SK-N-SH (cell line): ENCODE measurements at regions not wholly inside any gene's neighbourhood (a gene's known extent, or its start where the extent isn't known, plus 50 kb on each side); places are given as distances from the start of the nearest gene placed in this dataset.
"Not testable (repeated sequence)": the region's sequence is repeated elsewhere in the genome, so short reads cannot be mapped to it uniquely, and the experiment has no call there.

Source experiments
- CTCF ChIA-PET: fragments of 300-600, 350-600 bp; formaldehyde crosslinking; extraction: SDS; loops from one replicate; lab custom pipeline; 2021; lab: Yijun Ruan, JAX
- POLR2A ChIA-PET: fragments of 350-600 bp; sonication (Branson Sonifier 250); formaldehyde crosslinking; extraction: SDS; loops from one replicate; lab custom pipeline; 2020; ENCODE audit warnings: antibody characterized with exemption, inconsistent platforms; lab: Yijun Ruan, JAX
- DNase-seq: peaks from one replicate; pipeline ENCODE4 v3.0.0; 2012
- H2AFZ ChIP-seq: fragments of 200-600 bp; sonication (generic); 2 replicates; pipeline ENCODE4 v1.8.1; 2016; ENCODE audit warnings: antibody characterized with exemption, mild to moderate bottlenecking, low read depth
- H3F3A ChIP-seq: fragments of 200-600 bp; sonication (generic); replicated peaks from 2 replicates; pipeline ENCODE3; 2016; ENCODE audit warnings: antibody characterized with exemption, mild to moderate bottlenecking; ENCODE audit not compliant: insufficient read depth
- H3K27ac ChIP-seq, 2 experiments: fragments of 200-500 bp in 1 of 2; fragments of 200-600 bp in 1 of 2; sonication (Bioruptor generic) in 1 of 2; sonication (generic), shearing (Covaris generic) in 1 of 2; 2 replicates each; pipeline versions ENCODE4 v1.5.1 to v1.6.1; 2014 to 2016; ENCODE audit warnings: low read depth in 2 of 2, inconsistent platforms in 1 of 2, low read length in 1 of 2, mild to moderate bottlenecking in 1 of 2, mixed read lengths in 1 of 2
- H3K27me3 ChIP-seq: fragments of 200-600 bp; sonication (generic), shearing (Covaris generic); 2 replicates; pipeline ENCODE4 v1.6.1; 2016; ENCODE audit warnings: mixed run types; ENCODE audit not compliant: insufficient read depth
- H3K36me3 ChIP-seq, 2 experiments: fragments of 200-500 bp in 1 of 2; fragments of 200-600 bp in 1 of 2; sonication (Bioruptor generic) in 1 of 2; sonication (generic) in 1 of 2; replicated peaks in 1 of 2; 2 replicates each; pipeline versions ENCODE3 to v1.5.1; 2014 to 2016; ENCODE audit warnings: low read length in 1 of 2, mild to moderate bottlenecking in 1 of 2; ENCODE audit not compliant: insufficient read depth in 2 of 2, control insufficient read depth in 1 of 2
- H3K4me1 ChIP-seq, 2 experiments: fragments of 200-500 bp in 1 of 2; fragments of 200-600 bp in 1 of 2; sonication (Bioruptor generic) in 1 of 2; sonication (generic), shearing (Covaris generic) in 1 of 2; 2 replicates each; pipeline versions ENCODE4 v1.5.1 to v1.6.1; 2014 to 2016; ENCODE audit warnings: low read depth in 1 of 2, low read length in 1 of 2, mixed run types in 1 of 2; ENCODE audit not compliant: insufficient read depth in 2 of 2, control insufficient read depth in 1 of 2
- H3K4me2 ChIP-seq: fragments of 200-600 bp; sonication (generic), shearing (Covaris generic); 2 replicates; pipeline ENCODE4 v1.6.1; 2017; ENCODE audit warnings: mixed run types
- H3K4me3 ChIP-seq, 2 experiments: fragments of 200-500 bp in 1 of 2; fragments of 200-600 bp in 1 of 2; sonication (Bioruptor generic) in 1 of 2; sonication (generic), shearing (Covaris generic) in 1 of 2; 2 replicates each; pipeline versions ENCODE4 v1.5.1 to v1.8.1; 2014 to 2016; ENCODE audit warnings: low read depth in 2 of 2, inconsistent platforms in 1 of 2, low read length in 1 of 2, mild to moderate bottlenecking in 1 of 2, mixed read lengths in 1 of 2, moderate library complexity in 1 of 2
- H3K79me2 ChIP-seq: fragments of 200-600 bp; sonication (generic); 2 replicates; pipeline ENCODE4 v1.8.1; 2017; ENCODE audit warnings: mild to moderate bottlenecking; ENCODE audit not compliant: insufficient read depth
- H3K9ac ChIP-seq: fragments of 200-600 bp; sonication (generic); 2 replicates; pipeline ENCODE4 v1.6.1; 2017; ENCODE audit warnings: mixed run types
- H3K9me2 ChIP-seq: fragments of 200-600 bp; sonication (generic); 2 replicates; pipeline ENCODE4 v1.6.1; 2017; ENCODE audit warnings: mixed run types
- H3K9me3 ChIP-seq: fragments of 200-600 bp; sonication (generic); 2 replicates; pipeline ENCODE4 v1.6.1; 2017; ENCODE audit warnings: mixed run types, mild to moderate bottlenecking, moderate library complexity
- H4K20me1 ChIP-seq: fragments of 200-600 bp; sonication (generic); 2 replicates; pipeline ENCODE4 v1.6.1; 2017; ENCODE audit warnings: mild to moderate bottlenecking, mixed run types; ENCODE audit not compliant: insufficient read depth
- CHD2 ChIP-seq: fragments of 150-350 bp; IDR thresholded peaks from 2 replicates; pipeline ENCODE4 v1.6.1; 2018; ENCODE audit warnings: low read length; ENCODE audit not compliant: partially characterized antibody
- FOXJ3 ChIP-seq: sonication (generic); formaldehyde crosslinking; IDR thresholded peaks from 2 replicates; pipeline ENCODE4 v1.5.1; 2020; ENCODE audit warnings: mild to moderate bottlenecking, missing genetic modification reagents
- IRF3 ChIP-seq: fragments of 150-350 bp; IDR thresholded peaks from 2 replicates; pipeline ENCODE4 v1.6.1; 2016; ENCODE audit warnings: mild to moderate bottlenecking, low read depth, low read length
- JUND ChIP-seq: IDR thresholded peaks from 2 replicates; pipeline ENCODE4 v1.4.0; 2012
- NFIC ChIP-seq: IDR thresholded peaks from 2 replicates; pipeline ENCODE4 v1.4.0; 2012; ENCODE audit warnings: borderline replicate concordance
- NRF1 ChIP-seq: IDR thresholded peaks from 2 replicates; pipeline ENCODE4 v1.6.1; 2012; ENCODE audit warnings: low read depth, mild to moderate bottlenecking, low read length
- POLR2AphosphoS5 ChIP-seq: IDR thresholded peaks from 2 replicates; pipeline ENCODE4 v1.6.1; 2012; ENCODE audit warnings: low read depth, low read length
- SIN3A ChIP-seq: IDR thresholded peaks from 2 replicates; pipeline ENCODE4 v1.6.1; 2012; ENCODE audit warnings: low read depth, mild to moderate bottlenecking, low read length, moderate library complexity, borderline replicate concordance
- TAF1 ChIP-seq: IDR thresholded peaks from 2 replicates; pipeline ENCODE4 v1.6.1; 2012; ENCODE audit warnings: low read depth, mild to moderate bottlenecking, low read length, moderate library complexity, borderline replicate concordance
- TCF12 ChIP-seq: IDR thresholded peaks from 2 replicates; pipeline ENCODE4 v1.4.0; 2012
- TEAD4 ChIP-seq: IDR thresholded peaks from 2 replicates; pipeline ENCODE4 v1.4.0; 2012; ENCODE audit warnings: mild to moderate bottlenecking, borderline replicate concordance; ENCODE audit not compliant: insufficient read depth
- USF1 ChIP-seq: IDR thresholded peaks from 2 replicates; pipeline ENCODE4 v1.4.0; 2012; ENCODE audit warnings: low read depth, borderline replicate concordance
- WGBS: methylation state at CpG from one replicate; pipeline ENCODE4 v1.1.6; 2017; ENCODE audit warnings: low lambda C conversion rate; 5-methylcytosine and 5-hydroxymethylcytosine counted together
- TF ChIP-seq, protein P1 (sequence below): fragments of 150-350 bp; IDR thresholded peaks from 2 replicates; pipeline ENCODE4 v1.6.1; 2017; ENCODE audit warnings: antibody characterized with exemption, low read length, low read depth, borderline replicate concordance
- TF ChIP-seq, protein P2 (sequence below): IDR thresholded peaks from 2 replicates; pipeline ENCODE4 v1.4.0; 2012; ENCODE audit warnings: low read depth, borderline replicate concordance

GRCh38 chr16:16983582-16983981 lies 487.2 kb downstream of the XYLT1 start:
- Histone ChIP-seq H3K27me3 (no peaks in the 10 kb centered on the region), H4K20me1 (no peaks in the 10 kb centered on the region), H3K4me1 (no peaks in the 10 kb centered on the region), H3K27ac (no peak overlapping the region), H3F3A (no peaks in the 10 kb centered on the region), H3K4me2 (no peak overlapping the region), H2AFZ (no peak overlapping the region), H3K9ac (no peak overlapping the region), H3K4me3 (no peak overlapping the region), H3K79me2 (no peaks in the 10 kb centered on the region), H3K36me3 (no peaks in the 10 kb centered on the region), H3K9me2 (no peaks in the 10 kb centered on the region), H3K9me3 (no peaks in the 10 kb centered on the region)
- TF ChIP-seq JUND (no peak), NRF1 (no peak), TCF12 (no peak), SIN3A (no peak), TEAD4 (no peak), FOXJ3 (CRISPR knock-in tag) (no peak), TAF1 (no peak), USF1 (no peak), NFIC (no peak), IRF3 (no peak), CHD2 (no peak), POLR2AphosphoS5 (no peak)
- TF ChIP-seq, protein P1, sequence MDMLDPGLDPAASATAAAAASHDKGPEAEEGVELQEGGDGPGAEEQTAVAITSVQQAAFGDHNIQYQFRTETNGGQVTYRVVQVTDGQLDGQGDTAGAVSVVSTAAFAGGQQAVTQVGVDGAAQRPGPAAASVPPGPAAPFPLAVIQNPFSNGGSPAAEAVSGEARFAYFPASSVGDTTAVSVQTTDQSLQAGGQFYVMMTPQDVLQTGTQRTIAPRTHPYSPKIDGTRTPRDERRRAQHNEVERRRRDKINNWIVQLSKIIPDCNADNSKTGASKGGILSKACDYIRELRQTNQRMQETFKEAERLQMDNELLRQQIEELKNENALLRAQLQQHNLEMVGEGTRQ, result no peak
- TF ChIP-seq, protein P2, sequence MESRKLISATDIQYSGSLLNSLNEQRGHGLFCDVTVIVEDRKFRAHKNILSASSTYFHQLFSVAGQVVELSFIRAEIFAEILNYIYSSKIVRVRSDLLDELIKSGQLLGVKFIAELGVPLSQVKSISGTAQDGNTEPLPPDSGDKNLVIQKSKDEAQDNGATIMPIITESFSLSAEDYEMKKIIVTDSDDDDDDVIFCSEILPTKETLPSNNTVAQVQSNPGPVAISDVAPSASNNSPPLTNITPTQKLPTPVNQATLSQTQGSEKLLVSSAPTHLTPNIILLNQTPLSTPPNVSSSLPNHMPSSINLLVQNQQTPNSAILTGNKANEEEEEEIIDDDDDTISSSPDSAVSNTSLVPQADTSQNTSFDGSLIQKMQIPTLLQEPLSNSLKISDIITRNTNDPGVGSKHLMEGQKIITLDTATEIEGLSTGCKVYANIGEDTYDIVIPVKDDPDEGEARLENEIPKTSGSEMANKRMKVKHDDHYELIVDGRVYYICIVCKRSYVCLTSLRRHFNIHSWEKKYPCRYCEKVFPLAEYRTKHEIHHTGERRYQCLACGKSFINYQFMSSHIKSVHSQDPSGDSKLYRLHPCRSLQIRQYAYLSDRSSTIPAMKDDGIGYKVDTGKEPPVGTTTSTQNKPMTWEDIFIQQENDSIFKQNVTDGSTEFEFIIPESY, result no peak
- ChIA-PET CTCF (no interaction called here), POLR2A (no interaction called here)
- no peak for DNase-seq
- WGBS, result 54% methylated on average over 7 of the region's 7 CpGs

- DNase-seq, H3K27ac ChIP-seq, H3K4me3 ChIP-seq, H2AFZ ChIP-seq, H3K9me2 ChIP-seq, POLR2A ChIA-PET, H3K36me3 ChIP-seq, H3F3A ChIP-seq, H3K4me1 ChIP-seq, H3K79me2 ChIP-seq, H3K27me3 ChIP-seq, H3K4me2 ChIP-seq, H3K9me3 ChIP-seq, H4K20me1 ChIP-seq, H3K9ac ChIP-seq, CTCF ChIA-PET: not testable (repeated sequence)
- WGBS, result 81% methylated on average over 21 of the region's 21 CpGs
These were observed 486.7 kb downstream of the XYLT1 start for GRCh38 chr16:16984091-16984490.
